ENCODE measurements at regions not wholly inside any gene's neighbourhood (a gene's known extent, or its start where the extent isn't known, plus 50 kb on each side); places are given as distances from the start of the nearest gene placed in this dataset.
A peak's percentile ranks its signal among the peaks of the same experiment; 100 is the strongest.

DNA sequence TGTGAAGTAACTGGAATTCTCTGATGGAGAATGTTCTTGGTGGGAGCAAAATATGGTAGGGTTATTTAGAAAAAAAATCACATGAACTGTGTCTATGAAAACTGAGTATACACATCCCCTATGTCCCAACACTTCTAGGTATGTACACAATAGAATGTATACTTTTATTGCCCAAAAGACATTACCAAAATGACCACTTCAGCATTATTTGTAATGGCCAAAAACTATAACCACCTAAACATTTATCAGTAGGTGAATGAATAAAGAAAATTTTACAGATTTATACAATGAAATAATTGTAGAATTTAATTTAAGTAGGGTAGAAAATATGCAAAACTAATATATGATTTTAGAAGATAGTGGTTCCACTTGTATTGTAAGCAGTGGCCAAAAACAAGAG lies 462.8 kb downstream of the KCNJ3 start:
- TF ChIP-seq, protein P1, sequence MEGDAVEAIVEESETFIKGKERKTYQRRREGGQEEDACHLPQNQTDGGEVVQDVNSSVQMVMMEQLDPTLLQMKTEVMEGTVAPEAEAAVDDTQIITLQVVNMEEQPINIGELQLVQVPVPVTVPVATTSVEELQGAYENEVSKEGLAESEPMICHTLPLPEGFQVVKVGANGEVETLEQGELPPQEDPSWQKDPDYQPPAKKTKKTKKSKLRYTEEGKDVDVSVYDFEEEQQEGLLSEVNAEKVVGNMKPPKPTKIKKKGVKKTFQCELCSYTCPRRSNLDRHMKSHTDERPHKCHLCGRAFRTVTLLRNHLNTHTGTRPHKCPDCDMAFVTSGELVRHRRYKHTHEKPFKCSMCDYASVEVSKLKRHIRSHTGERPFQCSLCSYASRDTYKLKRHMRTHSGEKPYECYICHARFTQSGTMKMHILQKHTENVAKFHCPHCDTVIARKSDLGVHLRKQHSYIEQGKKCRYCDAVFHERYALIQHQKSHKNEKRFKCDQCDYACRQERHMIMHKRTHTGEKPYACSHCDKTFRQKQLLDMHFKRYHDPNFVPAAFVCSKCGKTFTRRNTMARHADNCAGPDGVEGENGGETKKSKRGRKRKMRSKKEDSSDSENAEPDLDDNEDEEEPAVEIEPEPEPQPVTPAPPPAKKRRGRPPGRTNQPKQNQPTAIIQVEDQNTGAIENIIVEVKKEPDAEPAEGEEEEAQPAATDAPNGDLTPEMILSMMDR (IDR thresholded peaks at IDR 0.05; ENCODE audit: extremely low read depth, missing control alignments): no peak
- DNase-seq (ENCODE audit: low spot score): no peak

DNA sequence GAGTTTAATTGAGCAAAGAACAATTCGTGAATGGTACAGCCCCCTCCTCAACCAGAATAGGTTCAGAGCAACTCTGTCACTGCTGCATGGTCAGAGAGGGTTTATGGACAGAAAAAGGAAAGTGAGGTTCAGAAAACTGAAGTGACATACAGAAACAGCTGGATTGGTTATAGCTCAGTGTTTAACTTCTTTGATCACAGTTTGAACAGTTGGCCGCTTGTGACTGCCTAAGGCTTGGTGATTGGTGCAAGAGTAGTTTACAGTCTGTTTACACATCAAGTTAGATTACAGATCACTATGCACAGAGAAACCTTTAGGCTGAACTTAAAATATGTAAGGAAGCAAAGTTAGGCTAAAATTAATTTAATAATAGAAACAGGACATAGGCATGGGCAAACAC lies 459.2 kb downstream of the KCNJ3 start:
- no peak for DNase-seq (ENCODE audit: low spot score)
- TF ChIP-seq, protein P1 (IDR thresholded peaks at IDR 0.05; ENCODE audit: extremely low read depth, missing control alignments): no peak

DNA sequence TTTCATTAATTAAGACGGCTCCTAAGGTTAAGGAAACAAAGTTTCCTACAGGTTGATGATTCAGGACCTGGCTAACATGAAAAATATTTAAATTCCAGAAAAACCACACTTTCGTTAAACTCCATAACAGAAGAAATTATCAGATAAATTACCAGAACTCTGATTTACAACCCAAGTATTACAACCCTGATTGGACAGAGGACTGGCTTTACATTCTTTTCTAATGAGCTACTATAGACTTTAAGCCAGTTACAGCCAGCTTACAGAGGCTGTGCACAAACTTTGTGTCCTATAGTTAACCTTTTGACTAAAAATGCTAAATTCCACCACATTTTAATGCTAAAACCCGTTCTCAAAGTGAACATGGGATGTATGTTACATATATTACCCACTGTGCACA lies 458.6 kb downstream of the KCNJ3 start:
- TF ChIP-seq, protein P1 (IDR thresholded peaks at IDR 0.05; ENCODE audit: extremely low read depth, missing control alignments): no peak

DNA sequence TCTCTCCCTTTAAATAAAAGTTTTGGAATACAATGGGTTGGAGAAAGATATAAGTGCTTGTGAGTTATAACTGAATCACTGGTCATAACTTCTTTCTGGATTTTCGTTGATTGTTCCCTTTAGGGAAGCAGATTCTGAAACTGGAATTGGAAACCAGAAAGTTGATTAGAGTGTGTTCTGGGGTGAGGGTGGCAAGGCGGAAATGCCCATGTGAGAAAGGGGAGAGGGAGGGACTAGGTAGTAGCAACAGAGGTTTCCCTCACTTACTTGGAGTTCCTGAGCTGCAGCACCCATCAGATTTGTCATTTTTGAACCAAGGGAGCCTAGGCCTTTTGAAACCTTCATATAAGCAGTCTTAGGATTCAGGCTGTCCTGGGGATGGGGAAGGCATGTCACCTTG lies 453.4 kb downstream of the KCNJ3 start:
- TF ChIP-seq, protein P1 (IDR thresholded peaks at IDR 0.05; ENCODE audit: extremely low read depth, missing control alignments): no peak
- no peak for DNase-seq (ENCODE audit: low spot score)

More for the DNA sequence above, 458.6 kb downstream of the KCNJ3 start:
- DNase-seq (ENCODE audit: low spot score): no peak

DNA sequence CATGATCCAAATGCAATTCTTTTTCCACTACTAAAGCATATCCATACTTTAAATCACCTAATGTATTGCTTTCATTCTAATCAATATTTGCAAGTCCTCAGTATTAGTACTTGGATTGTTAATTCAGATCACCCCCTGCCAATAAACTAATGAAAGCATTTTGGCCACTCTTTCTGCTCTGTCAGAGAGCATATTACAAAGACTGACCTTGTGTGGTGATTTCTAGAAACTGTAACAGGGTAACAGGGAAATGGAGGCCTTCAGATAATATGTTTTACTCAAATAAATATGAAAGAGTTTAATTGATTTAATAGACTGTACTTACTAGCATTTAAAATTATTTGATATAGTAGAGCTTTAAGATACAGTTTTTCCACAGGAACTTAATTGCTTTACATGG lies 453.0 kb downstream of the KCNJ3 start:
- TF ChIP-seq, protein P1 (IDR thresholded peaks at IDR 0.05; ENCODE audit: extremely low read depth, missing control alignments): no peak
- no peak for DNase-seq (ENCODE audit: low spot score)

DNA sequence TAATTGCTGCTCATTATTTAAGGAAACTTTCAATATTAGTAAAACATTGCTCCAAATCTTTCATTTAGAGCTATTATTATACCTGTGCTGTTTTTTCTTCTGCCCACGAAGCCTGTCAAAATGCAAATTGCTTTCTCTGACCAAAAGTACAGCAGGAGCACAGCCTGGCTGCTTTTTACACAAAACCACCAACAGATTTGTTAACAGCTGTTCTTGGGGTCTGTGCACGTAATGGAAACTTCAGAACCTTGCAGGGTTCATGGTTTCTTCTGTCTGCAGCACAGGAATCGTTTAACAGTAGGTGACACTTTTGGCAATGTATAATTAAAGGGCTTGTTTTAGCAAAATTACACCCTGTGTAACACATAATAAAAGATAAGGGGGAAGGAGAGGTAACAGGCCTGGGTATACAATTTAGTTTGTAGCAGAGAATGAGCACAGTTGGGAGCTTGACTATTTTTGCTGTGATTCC lies 447.3 kb downstream of the KCNJ3 start:
- TF ChIP-seq, protein P1 (IDR thresholded peaks at IDR 0.05; ENCODE audit: extremely low read depth, missing control alignments): no peak
- DNase-seq (ENCODE audit: low spot score): peak; percentile 54

DNA sequence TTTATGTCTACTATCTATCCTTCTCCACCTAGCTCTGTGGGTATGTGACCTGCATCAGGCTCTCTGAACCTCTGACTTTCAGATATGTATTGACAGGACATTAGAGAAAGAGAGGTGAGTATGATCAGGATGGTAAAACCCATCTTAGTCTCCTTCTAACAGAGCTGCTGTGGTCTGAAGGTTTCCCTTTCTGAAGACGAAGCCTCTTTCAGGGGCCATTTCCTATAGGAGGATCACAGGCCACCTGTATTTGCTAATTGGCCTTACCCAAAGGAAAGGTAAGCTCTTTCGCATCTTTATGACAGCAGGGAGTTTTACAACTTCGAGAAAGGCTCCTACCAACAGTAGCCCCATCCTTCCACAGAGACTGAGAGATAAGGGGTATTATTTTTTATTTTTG lies 442.9 kb downstream of the KCNJ3 start:
- no peak for DNase-seq (ENCODE audit: low spot score)
- TF ChIP-seq, protein P1 (IDR thresholded peaks at IDR 0.05; ENCODE audit: extremely low read depth, missing control alignments): no peak

All from GM20000 (cell line).